HG03039 (cell line): ENCODE measurements at regions not wholly inside any gene's neighbourhood (a gene's known extent, or its start where the extent isn't known, plus 50 kb on each side); places are given as distances from the start of the nearest gene placed in this dataset.
"Not testable (repeated sequence)": the region's sequence is repeated elsewhere in the genome, so short reads cannot be mapped to it uniquely, and the experiment has no call there.

Experiments
- ATAC-seq: cut with Tn5 transposase; IDR thresholded peaks from one replicate; pipeline ENCODE4 v1.9.1; 2021; ENCODE audit warnings: mild to moderate bottlenecking, moderate library complexity; ENCODE audit not compliant: unreplicated experiment

GRCh38 chr10:9009505-9009904 lies 955.0 kb downstream of the GATA3 start:
- no peak for ATAC-seq

- ATAC-seq, result no peak
Observed at GRCh38 chr10:9010093-9010492, 955.6 kb downstream of the GATA3 start.

DNA sequence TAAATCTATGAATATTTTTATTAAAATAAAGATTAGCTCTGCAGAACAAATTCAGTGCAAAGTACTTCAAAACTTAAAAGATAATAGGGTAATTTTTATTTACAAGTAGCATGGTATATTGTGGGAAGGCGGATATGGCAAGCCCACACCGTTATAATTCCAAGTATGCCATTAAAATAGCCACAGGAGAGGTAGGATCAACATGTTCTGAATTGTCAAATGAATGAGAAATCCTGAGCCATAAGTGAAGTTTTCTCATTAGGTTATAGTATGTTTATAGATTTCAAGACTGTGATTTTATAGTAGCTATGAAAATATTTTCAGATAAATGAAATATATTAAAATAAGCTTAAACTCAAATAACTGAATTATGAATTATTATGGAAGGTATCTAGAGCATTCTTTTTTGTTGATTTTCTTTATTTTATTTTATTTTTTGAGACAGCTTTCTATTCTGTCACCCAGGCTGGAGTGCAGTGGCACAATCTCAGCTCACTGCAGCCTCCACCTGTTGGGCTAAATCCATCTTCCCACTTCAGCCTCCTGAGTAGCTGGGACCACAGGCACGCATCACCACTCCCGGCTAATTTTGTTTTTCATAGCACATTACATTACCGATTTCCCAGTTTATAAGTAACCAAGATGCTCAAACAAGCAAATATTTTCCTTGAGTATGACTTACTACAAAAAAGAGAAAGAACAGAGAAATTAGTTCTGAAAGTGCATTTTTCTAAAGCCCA lies 956.6 kb downstream of the GATA3 start:
- no peak for ATAC-seq

DNA sequence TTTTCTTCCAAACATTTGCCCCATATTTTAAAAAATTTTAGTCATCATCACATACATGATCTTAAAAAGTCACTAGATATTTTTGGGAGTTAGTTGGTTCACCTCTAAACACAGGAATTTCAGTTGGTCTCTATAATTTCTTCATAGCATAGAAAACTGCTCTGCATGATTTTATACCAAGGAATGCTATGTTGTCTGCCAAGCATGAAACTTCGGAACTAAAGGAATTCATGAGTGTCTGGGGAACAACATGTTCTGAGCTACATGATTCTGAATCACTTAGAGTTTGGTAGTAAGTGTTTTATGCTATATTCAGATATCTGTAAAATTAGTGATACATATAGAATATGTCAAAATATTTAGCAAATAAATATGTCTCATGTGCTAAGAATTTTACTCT lies 957.8 kb downstream of the GATA3 start:
- ATAC-seq, result no peak

DNA sequence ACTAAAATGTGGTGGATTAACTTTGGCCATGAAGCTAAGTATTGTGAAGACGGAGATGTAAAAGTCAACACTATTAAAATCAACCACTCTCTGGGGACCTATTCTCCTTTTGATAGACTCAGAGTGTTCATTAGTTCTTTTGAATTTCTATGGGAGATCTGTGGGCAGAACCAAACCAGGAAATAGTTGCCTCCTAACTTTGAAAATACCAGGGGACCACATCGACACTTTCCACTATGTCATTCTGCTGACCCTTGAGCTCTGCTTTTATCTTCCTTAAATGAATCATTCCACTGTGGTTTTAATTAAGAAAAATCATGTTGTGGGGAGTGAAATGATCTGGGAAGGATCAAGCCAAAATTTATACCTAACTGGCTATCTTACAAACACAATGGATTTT lies 960.5 kb downstream of the GATA3 start:
- no peak for ATAC-seq

DNA sequence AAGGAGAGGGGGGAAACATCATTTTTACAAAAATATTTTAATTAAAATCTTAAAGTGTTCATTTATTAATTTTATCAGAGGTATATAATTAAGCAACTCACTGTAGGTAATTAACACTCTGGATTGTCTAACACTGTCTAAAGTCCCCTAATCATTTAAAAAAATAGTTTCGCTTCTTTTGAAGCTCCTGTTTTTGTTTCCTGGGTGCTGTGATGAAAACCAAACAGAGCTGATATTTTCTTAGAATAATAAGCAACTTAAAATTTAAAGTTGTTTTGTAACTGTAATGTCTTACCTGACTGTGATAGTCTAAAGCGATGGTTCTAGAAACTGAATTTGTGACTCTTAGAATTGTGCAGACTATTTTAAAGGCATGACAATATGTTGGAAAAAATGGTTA lies 961.0 kb downstream of the GATA3 start:
- no peak for ATAC-seq

DNA sequence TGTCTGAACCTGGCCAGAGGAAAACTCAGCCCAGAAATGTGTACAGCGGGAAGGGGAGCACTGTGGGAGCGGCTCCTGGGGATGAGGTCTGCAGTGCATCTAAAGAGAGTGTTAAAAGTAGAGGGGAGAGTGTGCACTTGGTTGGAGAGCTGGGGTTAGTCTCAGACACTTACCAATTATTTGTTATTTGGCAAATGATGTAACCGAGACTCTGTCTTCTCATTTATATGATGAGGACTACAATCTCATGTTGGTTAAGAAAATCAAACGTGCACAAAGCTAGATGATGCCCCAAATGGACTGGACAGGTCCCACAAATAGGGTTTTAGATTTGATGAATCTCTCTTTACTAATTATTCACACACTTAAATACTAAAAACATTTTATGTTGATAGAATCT lies 962.4 kb downstream of the GATA3 start:
- no peak for ATAC-seq

DNA sequence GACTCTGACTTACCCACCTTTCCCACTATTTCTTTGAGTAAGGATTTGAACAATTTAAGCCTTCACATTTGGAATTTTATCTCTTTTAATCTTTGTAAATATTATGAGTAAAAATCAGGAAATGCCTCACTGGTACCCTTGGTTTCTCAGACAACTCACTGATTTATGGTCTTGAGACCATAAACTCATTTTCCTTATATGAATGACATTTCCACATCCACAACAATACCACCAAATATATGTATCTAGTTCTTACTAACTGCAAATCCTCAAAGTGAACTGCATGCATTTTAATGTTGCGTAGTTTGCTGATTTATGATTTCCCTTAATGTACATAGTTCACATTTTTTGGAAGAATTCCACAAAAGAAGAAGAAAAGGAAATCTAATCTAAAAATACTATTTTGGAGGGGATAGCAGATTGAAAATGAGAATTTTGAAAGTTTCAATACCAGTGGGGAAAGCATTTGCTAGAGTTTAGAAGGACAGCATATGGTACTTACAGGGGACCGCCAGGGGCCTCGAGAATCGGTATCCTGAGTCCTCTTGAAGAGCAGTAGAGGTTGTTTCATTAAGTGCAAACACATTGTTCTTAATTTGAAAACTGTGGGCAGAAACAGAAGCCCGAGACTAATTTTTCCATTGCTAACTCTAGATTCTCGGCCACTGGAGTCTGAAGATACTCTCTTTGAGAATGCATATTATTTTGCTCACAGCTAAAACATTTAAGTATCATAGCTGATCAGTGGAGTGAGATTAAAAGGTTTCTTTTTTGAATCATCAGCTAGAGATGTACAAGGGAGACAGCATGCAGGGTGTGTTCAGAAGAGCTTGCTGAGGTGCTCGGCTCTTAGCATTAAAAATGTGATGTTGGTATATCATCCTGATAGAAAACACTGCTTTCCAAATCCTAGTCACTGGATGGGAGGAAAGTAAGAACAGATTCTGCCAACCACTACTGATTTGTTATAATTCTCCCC lies 964.0 kb downstream of the GATA3 start:
- ATAC-seq, result no peak

- ATAC-seq, result no peak
Observed at GRCh38 chr10:9023206-9023605, 968.7 kb downstream of the GATA3 start.

GRCh38 chr10:9024210-9024609 lies 969.7 kb downstream of the GATA3 start:
- no peak for ATAC-seq

GRCh38 chr10:9028231-9028630 lies 973.7 kb downstream of the GATA3 start:
- ATAC-seq, result no peak

GRCh38 chr10:9035355-9035754 lies 980.9 kb downstream of the GATA3 start:
- ATAC-seq, result no peak

GRCh38 chr10:9036711-9037204 lies 982.3 kb downstream of the GATA3 start:
- no peak for ATAC-seq

- no peak for ATAC-seq
Observed at GRCh38 chr10:9038146-9038714, 983.7 kb downstream of the GATA3 start.

DNA sequence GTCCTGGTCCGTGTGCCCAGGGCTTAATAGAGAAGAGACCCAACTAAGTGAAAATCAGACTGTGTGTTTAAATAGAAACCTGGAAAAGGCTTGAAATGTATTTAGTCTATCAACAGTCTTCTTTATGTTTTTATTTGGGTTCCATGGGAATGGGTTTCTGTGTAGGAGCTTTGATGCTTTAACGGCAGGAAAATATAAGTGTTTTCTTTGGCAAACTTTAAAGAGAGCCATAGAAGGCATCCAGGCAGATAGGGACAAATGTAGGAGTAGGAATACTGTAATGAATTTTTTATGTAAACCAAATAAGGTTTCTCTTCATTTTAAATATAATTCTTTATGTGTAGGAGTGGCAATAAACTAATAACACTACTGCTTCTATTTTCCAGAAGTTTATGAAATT lies 989.0 kb downstream of the GATA3 start:
- ATAC-seq, result no peak

- ATAC-seq, result no peak
Observed at GRCh38 chr10:9045311-9045710, 990.8 kb downstream of the GATA3 start.

DNA sequence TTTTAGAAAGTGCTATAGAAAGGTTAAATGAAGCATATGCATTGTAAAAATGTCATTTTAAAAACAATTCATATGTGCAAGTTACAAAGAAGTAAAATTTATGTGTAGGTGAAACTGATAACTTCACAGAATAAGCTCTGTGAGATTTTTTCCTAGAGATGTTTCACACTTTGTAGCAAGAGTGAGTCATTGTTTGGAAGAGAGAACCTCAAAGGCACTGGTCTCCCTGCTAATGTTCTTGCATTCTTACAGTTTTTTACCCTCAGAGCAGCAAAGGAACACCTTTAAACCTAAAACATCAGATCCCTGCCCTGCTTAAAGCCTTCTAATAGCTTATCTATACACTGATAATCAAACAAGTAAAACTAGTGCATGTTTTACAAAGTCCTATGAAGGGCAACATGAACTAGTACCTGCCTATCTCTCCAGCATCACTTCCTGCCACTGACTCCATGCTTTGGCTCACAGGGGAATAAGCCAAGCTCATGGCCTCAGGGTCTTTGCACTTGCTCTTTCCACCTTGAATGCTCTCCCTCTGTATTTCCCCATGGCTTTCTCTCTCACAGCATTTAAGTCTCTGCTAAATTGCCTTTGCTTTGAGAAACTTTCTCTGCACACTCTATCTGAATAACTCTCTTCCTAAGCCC lies 997.0 kb downstream of the GATA3 start:
- no peak for ATAC-seq

GRCh38 chr10:9052767-9053166 lies 998.3 kb downstream of the GATA3 start:
- ATAC-seq, result no peak

DNA sequence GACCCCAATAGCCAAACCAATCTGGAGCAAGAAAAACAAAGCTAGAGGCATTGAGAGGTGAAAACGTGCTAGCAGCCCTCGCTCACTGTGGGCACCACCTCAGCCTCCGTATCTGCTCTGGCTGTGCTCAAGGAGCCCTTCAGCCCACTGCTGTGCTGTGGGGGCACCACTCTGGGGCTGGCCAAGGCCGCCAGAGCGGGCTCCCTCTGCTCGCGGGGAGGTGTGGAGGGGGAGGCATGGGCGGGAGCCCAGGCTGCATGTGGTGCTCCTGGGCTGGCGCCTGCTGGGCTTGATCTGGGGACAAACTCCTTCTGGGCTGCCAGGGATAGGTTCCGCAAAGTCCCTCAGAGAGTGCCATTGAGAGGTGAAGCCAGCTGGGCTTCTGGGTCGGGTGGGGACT lies 1002.0 kb downstream of the GATA3 start:
- no peak for ATAC-seq

DNA sequence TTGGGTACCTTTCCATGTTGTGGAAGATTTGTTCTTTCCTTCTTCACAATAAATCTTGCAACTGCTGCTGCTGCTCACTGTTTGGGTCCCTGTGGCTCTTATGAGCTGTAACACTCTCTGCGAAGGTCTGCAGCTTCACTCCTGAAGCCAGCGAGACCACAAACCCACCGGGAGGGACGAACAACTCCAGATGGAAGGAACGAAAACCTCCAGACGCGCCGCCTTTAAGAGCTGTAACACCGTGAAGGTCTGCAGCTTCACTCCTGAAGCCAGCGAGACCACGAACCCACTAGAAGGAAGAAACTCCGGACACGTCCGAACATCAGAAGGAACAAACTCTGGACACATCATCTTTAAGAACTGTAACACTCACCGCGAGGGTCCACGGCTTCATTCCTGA lies 1002.8 kb downstream of the GATA3 start:
- ATAC-seq, result not testable (repeated sequence)

DNA sequence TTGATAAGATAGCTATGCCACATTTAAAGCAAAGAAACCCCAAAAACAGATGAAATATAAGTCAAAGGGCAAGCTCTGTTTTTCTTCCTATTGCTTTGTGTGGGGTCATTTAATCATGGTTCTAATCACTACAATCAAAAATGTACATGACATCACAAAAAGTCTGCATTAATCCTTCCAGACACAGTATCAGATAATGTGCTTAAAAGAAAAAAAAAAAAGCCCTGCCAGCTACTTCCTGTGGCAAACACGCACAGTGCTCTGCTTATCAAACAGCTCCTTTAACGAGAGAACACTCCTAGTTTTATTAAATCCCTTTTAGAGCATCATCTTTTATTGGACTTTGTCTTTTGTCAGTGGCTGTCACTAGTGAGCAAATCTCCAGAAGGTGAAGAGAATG lies 1005.8 kb downstream of the GATA3 start:
- no peak for ATAC-seq
